GM21737 (cell line): ENCODE measurements at regions not wholly inside any gene's neighbourhood (a gene's known extent, or its start where the extent isn't known, plus 50 kb on each side); places are given as distances from the start of the nearest gene placed in this dataset.

Experiments
- ATAC-seq: cut with Tn5 transposase; IDR thresholded peaks from one replicate; pipeline ENCODE4 v1.9.1; 2021; ENCODE audit warnings: mild to moderate bottlenecking, moderate library complexity; ENCODE audit not compliant: unreplicated experiment

DNA sequence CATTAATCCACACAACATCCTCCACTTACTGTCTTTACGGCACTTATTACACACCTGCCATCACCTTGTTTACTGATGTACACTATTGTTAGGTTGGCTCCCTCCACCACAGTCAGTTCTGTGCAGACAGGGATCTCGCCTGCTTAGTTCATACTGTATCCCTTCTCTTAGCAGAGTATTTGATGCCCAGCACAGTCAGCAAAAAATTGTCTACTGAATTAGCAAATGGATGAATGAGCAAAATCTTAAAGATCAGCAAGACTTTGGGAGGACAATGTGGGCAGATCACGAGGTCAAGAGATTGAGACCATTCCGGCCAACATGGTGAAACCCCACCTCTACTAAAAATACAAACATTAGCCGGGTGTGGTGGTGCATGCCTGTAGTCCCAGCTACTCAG is 109.8 kb upstream of the ATXN1 start:
- no peak for ATAC-seq

DNA sequence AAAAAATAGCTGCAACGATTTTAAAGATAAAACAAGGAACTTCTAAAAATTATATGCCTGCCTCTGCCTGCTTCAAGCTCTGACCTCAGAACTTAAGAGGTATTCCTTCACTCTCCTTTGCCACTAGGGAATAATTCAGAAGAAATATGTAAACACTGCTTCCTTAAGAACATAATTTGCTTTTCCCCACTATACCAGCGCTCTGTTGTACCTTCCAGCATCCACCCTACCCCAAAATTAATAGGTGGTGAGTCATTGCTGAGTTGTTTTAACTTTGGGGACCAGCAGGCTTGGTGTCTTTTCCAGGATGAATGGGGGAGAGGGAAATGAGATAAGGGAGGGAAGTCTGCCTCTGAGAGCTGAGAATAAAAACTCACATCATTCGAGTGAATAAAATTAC is 107.7 kb upstream of the ATXN1 start:
- no peak for ATAC-seq

DNA sequence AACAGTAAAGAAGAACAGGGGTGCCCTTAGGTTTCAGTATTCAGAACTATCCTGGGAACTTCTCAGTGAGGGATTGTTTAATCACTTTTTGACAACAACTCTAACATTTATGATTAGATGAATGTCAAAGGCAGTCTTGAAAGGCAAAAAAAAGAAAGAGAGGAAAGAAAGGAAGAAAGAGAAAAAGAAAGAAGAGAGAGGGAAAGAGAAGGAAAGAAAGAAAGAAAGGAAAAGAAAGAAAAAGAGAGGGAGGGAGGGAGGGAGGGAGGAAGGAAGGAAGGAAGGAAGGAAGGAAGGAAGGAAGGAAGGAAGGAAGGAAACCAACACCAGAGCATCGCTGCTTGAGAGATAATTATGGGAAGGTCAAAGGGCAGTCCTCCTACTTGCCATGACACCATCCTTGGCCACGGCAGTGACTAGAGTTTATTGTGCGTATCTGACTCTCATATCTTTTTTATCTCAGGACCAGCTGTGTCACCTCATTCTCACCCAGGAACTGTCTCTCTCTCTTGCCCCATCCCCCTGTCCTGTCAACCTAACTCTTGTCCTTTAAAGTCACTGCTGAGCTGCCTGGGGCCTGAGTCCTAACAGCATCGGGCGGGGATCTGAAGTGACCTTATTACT is 96.8 kb upstream of the ATXN1 start:
- ATAC-seq = no peak

DNA sequence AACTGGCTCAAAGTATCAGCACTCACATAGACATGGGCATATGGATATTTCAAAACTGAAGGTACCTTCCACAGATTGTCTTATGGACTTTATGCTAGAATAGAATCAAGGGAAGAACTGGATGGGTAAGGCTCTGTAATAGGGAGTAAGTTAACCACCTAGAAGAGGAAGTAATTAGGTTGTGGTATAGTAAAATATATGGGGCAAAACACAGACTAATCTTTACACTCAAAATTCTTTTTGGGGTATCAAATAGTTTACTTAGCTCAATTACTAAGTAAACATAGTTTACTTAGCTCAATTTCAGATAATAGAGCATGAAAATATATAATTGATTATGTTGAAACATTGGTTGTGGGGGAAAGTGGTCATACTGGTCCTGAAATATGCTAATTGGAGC is 94.2 kb upstream of the ATXN1 start:
- ATAC-seq = no peak

DNA sequence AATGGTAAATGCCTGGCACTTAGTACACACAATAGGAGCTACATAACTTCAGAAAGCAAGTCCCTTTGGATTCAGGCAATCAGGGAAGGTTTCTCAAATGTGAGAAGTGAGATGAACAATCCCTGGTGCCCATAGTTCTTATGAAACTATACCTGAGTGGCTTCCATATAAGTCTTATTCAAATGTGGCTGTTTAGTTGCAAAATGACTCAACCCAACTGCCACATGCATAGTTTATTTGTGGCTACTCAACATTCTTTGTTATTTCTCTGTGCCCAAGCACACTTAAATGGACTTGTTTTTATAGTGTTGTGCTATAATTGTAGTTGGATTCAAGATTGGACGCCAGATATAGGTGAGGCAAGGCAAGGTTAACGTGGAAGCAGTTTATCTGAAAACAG is 93.7 kb upstream of the ATXN1 start:
- peak; percentile 63 for ATAC-seq

DNA sequence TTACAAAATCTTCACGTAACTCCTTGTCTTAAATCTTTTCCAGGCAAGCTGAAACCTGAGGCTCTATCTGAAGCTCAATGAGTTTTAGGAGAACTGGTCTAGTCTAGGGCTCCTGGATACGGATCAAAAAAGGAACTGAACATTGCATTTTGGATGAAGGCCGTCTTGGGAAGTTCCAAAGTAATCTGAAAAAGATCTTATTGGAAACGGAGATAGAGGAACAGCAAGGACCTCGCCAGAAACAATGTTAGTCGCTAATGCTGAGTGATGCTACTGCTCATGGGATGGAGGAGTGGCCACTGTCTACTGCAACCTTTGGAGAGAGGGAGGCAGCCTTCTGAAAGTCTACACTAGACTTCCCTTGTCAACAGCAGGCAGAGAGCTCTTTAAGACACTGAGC is 91.4 kb upstream of the ATXN1 start:
- no peak for ATAC-seq

DNA sequence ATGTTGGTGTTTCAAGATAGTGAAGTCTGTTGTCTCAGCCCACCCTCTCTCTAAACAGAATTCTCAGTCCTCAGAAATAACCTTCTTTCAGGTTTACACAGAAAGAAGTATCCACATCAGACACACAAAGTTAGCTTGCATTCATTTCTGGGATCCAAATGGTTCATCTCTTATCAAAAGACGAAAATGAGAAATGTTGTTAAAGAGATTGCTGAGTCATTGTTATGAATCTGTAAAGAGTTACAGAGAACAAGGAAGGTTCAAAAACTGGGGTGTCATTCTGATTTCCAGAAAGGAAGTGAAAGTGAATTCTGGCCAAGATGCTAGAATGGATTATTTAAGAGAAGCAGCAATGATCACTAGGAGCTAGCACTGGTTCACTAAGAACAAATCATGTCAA is 90.5 kb upstream of the ATXN1 start:
- no peak for ATAC-seq

DNA sequence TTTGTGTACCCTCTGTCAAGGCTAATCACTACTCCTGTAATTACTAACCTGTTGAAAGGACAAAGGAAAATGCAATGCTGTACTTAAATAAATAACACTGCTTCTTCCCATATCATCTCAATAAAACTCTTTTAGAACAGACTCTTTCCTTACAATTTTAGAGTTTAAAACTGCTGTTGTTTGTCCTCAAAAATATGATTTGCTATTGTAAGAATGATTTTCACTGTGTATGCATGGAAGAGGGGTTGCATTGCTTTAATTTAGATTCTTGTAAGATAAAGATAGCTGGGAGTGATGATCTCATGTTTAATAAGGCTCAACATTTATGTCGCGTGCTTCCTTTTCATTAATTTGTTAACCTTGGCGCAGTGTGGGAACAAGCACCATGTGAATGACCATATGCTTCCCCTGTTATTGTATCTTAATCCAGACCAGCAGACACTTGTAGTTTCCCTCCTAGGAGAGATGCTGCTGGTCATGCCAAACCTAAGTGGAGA is 89.8 kb upstream of the ATXN1 start:
- ATAC-seq = no peak

DNA sequence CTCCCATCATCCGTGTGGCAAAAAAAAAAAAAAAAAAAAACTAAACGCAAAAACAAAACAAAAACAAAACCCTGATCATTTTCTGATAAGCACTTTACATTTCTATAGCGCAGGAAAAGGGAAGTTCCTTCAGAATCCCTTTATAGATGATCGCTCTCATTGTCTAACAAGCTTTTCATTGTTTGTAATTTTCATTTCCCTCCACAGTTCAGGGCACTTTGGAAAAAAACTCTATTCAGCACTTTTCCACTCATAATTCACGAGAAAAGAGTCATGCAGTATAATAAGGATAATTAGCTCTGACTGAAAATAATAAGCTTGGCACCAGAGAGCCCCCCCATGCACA is 89.4 kb upstream of the ATXN1 start:
- ATAC-seq = no peak

DNA sequence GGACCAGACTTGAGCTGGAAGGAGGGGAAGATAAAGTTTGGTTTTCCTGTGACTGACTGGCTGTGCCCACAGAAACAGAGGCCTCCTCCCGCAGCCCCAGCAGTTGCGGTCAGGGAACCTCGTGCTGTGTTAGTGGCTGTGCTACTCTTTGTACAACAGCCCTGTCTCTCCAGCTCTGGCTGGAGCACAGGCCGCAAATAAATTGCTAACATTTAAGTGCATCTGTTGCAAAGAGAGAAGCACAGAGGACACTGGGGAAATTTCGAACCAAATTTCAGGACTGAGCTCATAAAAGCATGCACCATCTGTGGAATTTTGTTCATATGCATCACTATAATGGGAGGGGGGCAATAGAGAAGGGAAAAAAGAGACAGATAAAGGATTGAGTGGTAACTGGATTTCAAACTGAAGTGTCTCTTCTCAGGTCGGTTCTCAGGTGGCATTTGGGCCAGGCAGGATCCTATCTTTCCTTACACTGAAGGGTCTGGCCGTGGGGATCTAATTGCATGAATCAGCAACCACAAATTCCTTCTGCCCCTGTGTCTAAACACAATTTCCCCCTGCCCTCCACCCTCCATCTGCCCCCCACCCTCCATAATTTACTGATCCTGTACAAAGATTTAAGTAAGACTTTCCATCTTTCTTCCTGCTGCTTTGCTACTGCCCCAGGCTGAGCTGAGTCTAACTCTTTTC is 88.9 kb upstream of the ATXN1 start:
- no peak for ATAC-seq

DNA sequence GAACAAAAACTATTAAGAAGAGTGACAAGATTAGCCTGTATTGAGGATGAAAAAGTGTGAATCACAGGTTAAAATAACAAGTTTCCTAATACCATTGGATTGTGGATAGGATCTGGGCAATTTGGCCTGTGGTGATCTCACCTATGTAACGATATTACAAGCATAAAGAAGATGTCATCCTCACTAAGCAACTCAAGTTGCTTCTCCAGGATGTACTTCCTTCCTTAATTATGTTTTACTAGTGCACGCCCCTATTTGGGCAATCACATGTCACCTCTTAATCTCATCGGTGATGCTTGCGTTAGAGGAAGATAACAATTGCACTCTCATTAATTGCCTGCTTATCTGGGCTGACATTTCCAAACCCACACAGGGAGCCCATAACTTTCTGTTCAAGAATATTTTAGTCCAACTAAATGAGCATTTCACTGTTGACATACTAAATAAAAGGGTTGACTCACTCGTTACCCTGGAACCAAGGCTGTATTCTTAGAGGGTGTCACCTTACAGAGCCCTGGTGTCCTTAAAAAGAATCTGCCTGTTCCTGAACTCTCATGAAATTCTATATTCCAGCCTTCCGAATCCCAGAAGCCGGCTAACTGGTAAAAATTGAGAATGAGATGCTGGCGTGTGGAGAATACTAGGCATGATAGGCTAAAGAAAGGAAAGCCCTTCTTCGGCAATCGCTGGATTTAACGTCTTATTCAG is 88.2 kb upstream of the ATXN1 start:
- no peak for ATAC-seq

DNA sequence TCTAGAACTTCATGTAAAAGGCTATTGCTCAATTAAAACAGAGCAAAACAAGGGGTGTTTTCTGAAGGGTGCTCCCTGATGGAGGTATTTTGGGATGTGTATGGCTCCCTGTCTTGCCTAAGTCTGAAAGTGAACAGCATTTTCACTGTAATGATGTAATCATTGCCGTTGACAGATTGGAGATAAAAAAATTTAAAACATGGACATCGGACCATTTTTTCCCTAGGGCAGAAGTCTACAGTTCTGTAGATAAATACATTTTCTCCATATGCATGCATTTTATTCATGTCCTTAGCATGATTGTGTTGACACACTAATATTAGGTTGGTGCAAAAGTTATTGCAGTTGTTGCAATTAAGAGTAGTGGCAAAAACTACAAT is 85.1 kb upstream of the ATXN1 start:
- ATAC-seq = no peak

DNA sequence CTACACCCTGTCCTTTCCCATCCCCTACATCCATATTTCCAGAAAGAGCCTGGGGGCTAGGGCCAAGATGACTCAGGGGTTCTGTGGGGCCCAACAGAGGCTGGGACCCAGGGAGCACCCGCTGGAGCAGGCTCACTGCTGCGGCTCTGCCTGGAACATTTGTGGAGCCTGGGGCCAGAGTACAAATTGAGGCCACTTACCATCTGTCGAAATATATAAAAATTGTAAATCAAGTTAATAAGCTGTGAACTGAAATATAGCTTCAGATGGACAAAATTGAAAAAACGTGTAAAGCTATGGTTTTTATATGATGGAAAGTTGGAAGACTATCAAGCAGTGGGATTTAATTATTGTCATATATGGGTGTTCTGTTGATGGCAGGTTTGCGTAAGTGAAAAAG is 82.9 kb upstream of the ATXN1 start:
- ATAC-seq = no peak

DNA sequence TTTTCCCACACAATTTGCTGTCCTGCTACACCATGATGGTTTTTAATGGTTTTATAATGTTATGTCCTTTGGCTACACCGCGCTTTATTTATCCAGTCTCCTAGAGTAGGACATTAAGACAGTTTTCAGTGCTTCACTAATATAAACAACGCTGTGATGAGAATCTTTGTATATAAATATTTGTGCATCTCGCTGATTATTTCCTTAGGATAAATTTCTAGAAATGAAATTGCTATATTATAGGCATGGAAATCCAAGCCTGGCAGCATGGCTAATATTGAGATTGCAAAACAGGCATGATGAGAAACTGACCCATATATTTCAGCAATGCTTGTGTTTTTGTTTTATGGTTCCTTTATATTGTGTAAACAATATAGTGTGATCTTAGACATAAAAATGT is 81.4 kb upstream of the ATXN1 start:
- ATAC-seq = no peak

DNA sequence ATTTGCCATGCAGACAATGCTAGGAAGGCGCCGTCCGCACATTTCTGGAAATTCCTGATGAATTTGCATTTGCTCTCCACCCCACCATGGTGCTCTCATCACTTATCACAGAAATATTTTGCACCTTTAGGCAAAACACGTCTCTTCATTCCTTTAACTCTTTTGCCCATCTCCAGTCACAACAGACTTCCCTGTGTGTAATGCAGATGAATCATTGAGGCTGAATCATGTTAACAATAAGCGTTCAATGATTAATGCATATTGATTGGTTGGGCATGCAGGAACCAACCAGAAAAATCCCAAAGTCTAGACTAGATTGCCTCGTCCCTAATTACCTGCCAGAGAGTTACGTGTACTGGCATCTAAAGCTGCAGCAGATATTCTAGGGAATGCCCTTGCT is 80.0 kb upstream of the ATXN1 start:
- no peak for ATAC-seq

DNA sequence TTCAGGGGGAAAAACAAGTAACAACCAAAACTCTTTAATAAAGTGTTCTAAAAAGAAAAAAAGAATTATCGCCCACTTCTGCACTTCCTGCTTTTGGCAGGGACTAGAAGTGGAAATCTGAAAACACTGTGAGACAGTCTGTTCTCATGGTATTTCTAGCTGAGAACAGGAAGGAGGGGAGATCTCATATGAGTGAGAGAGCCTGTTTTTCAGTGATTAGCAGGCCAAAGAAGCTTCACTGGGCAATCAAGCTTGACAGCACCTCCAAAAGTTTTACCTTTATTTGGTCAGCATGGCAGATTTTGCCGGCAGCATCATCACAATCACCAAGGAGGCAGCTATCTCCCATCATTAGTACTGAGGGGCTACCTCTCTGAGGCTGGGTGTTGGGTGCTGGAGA is 79.5 kb upstream of the ATXN1 start:
- no peak for ATAC-seq

DNA sequence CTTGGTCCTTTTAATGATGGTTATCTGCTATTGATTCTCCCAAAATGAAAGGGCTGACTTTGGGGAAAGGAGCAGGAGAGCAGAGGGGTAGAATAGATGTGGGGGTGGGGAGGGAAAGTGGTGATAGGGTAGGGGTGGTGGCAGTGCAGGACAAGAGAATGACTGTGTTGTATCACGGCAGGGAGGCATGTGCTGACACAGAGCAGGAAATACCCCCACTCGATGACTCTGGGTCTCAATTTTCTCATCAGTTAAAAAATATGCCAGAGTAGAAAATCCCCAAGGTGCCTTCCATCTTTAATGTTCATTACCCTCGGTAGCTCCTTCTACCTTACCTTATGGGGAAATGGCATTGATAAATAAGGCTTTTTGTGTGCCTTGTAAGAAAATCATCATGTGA is 79.0 kb upstream of the ATXN1 start:
- ATAC-seq = no peak

DNA sequence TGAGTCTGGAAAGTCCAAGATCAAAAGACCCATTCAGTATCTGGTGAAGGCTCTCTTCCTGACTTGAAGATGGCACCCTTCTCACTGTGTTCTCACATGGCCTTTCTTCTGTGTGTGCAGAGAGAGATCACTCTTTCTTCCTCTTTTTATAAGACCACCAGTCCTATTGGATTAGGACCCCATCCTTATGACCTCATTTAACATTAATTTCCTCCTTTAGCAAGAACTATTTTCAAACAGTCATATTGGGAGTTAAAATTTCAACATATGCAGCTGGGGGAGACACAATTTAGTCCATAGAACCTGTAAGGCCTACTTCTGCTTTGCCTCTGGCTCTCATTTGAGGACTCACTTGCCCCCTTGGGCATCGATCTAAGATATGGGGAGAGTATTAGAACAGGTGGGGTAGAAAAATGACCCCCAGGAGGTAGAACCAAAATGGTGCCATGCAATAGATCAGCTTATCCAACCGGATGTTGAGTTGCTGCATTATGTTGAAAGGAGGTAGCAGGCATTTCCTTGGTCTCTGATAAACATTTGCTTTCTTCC is 78.4 kb upstream of the ATXN1 start:
- ATAC-seq = no peak

DNA sequence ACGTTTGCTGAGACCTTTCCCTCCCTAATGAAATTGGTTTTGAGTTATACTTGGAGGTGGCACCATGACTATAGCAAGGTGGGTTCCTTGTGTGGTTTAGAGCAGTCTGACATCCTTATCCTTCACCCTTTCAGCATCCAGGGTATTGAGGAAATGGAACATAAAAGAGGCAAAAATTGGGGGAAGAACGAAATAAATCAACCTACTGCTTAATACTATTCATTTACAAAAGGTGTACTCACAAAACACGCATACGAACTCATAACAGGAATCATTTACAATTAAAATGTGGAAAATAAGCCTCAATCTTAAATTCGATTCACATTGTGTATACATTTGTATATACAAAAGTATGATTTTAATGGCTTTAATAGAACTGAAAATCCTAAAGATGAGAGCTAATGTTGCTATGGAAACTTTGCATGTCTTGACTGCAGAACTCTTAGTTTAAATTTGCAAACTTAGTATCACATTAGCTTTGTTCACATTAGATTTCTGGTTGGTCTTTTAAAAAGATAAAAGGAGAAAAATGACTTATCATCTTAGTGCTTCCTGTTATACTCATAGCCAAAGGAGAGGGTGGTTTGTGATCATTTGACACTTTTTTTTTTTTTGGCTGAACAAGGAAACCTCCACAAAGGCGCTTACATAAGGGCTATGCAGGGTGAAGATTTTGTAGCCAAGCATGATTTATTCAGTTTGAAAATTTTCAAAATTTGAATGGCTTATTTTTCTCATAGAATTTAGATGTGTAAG is 76.1 kb upstream of the ATXN1 start:
- ATAC-seq = no peak

DNA sequence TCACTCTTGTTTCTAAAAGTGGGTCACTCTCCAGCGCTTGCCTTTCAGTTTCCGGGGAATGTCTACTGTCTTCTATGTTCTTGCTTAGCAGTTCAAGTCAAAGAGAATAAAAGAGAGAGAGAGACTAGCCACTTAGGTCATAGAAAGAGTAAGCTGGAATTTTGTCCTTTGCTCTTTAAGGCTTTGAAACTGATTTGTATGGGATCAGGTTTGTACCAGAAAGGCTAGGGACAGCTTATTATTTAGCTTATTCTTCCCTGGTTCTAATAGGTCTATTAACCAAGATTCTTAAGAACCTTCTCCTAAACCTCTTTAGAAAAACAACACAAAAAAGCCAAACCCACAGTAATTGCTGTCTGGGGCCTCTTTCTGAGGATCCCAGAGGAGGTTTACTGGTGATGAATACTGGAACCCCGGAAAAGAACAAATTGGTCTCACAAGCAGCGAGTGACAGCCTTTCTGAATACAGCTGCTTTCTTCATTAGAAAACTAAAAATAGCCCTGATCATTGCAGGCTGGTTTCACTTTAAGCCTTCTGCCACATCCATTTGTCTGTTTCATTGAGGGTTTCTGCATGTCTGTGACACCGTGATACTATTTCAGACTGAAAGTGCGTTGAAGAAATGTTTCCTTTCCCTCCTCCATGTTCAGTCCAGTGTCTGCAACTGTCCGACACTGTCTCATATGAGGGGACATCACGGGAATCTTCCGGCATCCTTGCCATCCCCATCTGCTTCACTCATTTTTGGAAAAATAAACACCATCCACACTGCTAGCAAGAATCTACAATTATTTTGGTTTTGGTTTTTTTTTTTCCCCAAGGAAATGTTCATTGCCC is 75.1 kb upstream of the ATXN1 start:
- ATAC-seq = peak; percentile 85

DNA sequence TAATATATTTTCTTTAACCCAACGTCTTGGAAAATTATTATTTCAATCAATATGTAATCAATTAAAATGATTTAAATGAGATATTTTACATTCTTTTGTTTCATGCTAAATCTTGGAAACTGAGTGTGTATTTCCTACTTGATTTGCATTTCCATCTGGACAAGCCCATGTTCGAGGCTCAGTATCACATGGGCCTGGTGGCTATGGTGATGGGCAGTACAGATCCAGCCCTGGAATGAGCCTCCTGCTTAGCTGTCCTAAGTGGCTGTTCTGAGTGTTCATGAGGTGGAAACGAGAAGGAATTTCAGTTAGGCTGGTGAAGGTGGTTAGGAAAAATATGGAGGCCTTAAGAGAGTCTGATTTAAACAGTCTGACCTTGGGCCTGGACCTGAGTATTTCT is 73.0 kb upstream of the ATXN1 start:
- ATAC-seq = no peak
